Uterus (tissue), 2 donors: ENCODE measurements at regions not wholly inside any gene's neighbourhood (a gene's known extent, or its start where the extent isn't known, plus 50 kb on each side); places are given as distances from the start of the nearest gene placed in this dataset.

Experiments used
- POLR2A ChIP-seq, 2 donors: fragments of 450-650 bp; IDR thresholded peaks; one replicate each; pipeline ENCODE4 v1.6.1; 2016; ENCODE audit warnings: antibody characterized with exemption in 2 of 2, mild to moderate bottlenecking in 1 of 2, moderate library complexity in 1 of 2
- TF ChIP-seq, protein P1 (sequence below), 4 experiments: fragments of 200-600 bp in 2 of 4; fragments of 450-650 bp in 2 of 4; sonication (generic) in 2 of 4; IDR thresholded peaks; one replicate each; pipeline ENCODE4 v1.5.1; 2016 to 2019; ENCODE audit warnings: antibody characterized with exemption in 4 of 4, mild to moderate bottlenecking in 2 of 4, moderate library complexity in 1 of 4

DNA sequence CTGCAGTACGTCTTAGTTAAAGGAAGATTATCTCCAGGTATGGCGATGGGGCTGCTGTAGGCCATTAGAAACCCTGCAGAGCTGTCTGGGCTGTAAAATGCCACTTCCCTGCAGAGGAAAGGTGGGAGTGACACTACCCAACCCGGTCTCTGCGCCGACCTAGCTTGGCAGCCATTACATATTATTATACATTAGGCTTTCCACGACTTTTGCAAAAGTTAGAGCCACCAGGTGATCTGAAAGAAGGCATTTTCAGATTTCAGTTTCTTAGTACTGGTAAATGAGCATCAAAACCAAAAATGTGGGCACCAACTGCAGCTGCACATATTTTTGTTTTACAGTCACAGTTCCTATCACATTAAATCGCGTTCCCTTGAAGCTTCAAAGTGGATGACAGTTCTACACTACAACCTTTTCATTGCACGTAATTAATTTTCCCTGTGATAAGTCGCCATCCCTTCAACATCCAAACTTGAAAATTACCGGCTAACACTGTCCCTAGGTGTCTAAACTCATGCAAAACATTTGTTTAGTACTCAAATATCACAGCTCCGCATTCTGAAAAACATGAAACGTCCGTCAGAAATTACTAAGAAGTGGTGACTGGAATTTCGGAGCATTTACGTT lies 81.4 kb upstream of the CHD2 start:
- TF ChIP-seq, protein P1, sequence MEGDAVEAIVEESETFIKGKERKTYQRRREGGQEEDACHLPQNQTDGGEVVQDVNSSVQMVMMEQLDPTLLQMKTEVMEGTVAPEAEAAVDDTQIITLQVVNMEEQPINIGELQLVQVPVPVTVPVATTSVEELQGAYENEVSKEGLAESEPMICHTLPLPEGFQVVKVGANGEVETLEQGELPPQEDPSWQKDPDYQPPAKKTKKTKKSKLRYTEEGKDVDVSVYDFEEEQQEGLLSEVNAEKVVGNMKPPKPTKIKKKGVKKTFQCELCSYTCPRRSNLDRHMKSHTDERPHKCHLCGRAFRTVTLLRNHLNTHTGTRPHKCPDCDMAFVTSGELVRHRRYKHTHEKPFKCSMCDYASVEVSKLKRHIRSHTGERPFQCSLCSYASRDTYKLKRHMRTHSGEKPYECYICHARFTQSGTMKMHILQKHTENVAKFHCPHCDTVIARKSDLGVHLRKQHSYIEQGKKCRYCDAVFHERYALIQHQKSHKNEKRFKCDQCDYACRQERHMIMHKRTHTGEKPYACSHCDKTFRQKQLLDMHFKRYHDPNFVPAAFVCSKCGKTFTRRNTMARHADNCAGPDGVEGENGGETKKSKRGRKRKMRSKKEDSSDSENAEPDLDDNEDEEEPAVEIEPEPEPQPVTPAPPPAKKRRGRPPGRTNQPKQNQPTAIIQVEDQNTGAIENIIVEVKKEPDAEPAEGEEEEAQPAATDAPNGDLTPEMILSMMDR (IDR thresholded peaks at IDR 0.05): no peak
- no peak for TF ChIP-seq POLR2A (IDR thresholded peaks at IDR 0.05)
